HCEC 1CT (cell line): ENCODE measurements at regions not wholly inside any gene's neighbourhood (a gene's known extent, or its start where the extent isn't known, plus 50 kb on each side); places are given as distances from the start of the nearest gene placed in this dataset.

Source experiments
- DNase-seq: peaks from one replicate; pipeline ENCODE4 v3.0.0-alpha.2; 2017

GRCh38 chr5:29122306-29122705, 2071.2 kb upstream of the CDH6 start:
- no peak for DNase-seq

- no peak for DNase-seq
These were observed 2076.0 kb upstream of the CDH9 start for GRCh38 chr5:29114331-29114768.

- DNase-seq: no peak
These were observed 2075.1 kb upstream of the CDH9 start for GRCh38 chr5:29113516-29113915.

- DNase-seq: no peak
These were observed 2061.2 kb upstream of the CDH9 start for GRCh38 chr5:29099585-29099984.

- no peak for DNase-seq
These were observed 2051.3 kb upstream of the CDH9 start for GRCh38 chr5:29089591-29090130.

GRCh38 chr5:29085142-29085541, 2046.8 kb upstream of the CDH9 start:
- no peak for DNase-seq

- DNase-seq: no peak
These were observed 2041.4 kb upstream of the CDH9 start for GRCh38 chr5:29079771-29080170.

- DNase-seq: no peak
These were observed 2039.1 kb upstream of the CDH9 start for GRCh38 chr5:29077451-29077850.

- no peak for DNase-seq
These were observed 2030.7 kb upstream of the CDH9 start for GRCh38 chr5:29069104-29069402.

GRCh38 chr5:29061381-29061780, 2023.0 kb upstream of the CDH9 start:
- DNase-seq: no peak

GRCh38 chr5:29054694-29055093, 2016.3 kb upstream of the CDH9 start:
- no peak for DNase-seq

- DNase-seq: no peak
These were observed 2015.9 kb upstream of the CDH9 start for GRCh38 chr5:29054282-29054681.

- DNase-seq: no peak
These were observed 2013.1 kb upstream of the CDH9 start for GRCh38 chr5:29051509-29051908.

- DNase-seq: no peak
These were observed 2003.8 kb upstream of the CDH9 start for GRCh38 chr5:29042152-29042551.

- DNase-seq: no peak
These were observed 2002.0 kb upstream of the CDH9 start for GRCh38 chr5:29040404-29040803.

GRCh38 chr5:29039994-29040393, 2001.6 kb upstream of the CDH9 start:
- no peak for DNase-seq

- DNase-seq: no peak
These were observed 1999.3 kb upstream of the CDH9 start for GRCh38 chr5:29037716-29038115.

- no peak for DNase-seq
These were observed 1985.7 kb upstream of the CDH9 start for GRCh38 chr5:29024052-29024451.

GRCh38 chr5:29023541-29023940, 1985.2 kb upstream of the CDH9 start:
- no peak for DNase-seq

GRCh38 chr5:29017501-29017900, 1979.1 kb upstream of the CDH9 start:
- no peak for DNase-seq

GRCh38 chr5:29016067-29016466, 1977.7 kb upstream of the CDH9 start:
- no peak for DNase-seq

- no peak for DNase-seq
These were observed 1977.1 kb upstream of the CDH9 start for GRCh38 chr5:29015523-29015922.

- no peak for DNase-seq
These were observed 1967.0 kb upstream of the CDH9 start for GRCh38 chr5:29005386-29005785.

- no peak for DNase-seq
These were observed 1964.1 kb upstream of the CDH9 start for GRCh38 chr5:29002481-29002880.

- no peak for DNase-seq
These were observed 1963.3 kb upstream of the CDH9 start for GRCh38 chr5:29001666-29002065.

GRCh38 chr5:28984639-28985038, 1946.3 kb upstream of the CDH9 start:
- no peak for DNase-seq
